ENCODE measurements at regions not wholly inside any gene's neighbourhood (a gene's known extent, or its start where the extent isn't known, plus 50 kb on each side); places are given as distances from the start of the nearest gene placed in this dataset.

GRCh38 chr7:12802070-12802469 lies 114.6 kb downstream of the ARL4A start:
- TF ChIP-seq CTCF (IDR thresholded peaks at IDR 0.05; ENCODE audit: low read length) (no peak), EZH2 (optimal IDR thresholded peaks at IDR 0.05; ENCODE audit: low read depth, low read length) (no peak), EZH2phosphoT487 (IDR thresholded peaks at IDR 0.05; ENCODE audit: low read length) (no peak)
